ENCODE measurements at regions not wholly inside any gene's neighbourhood (a gene's known extent, or its start where the extent isn't known, plus 50 kb on each side); places are given as distances from the start of the nearest gene placed in this dataset.

- DNase-seq (ENCODE audit: low spot score), result no peak
These were observed 119.7 kb upstream of the PCDH7 start for GRCh38 chr4:30600246-30601017.

GRCh38 chr4:30601070-30601865 lies 118.9 kb upstream of the PCDH7 start:
- DNase-seq (ENCODE audit: low spot score), result no peak

GRCh38 chr4:30605616-30606190 lies 114.5 kb upstream of the PCDH7 start:
- no peak for DNase-seq (ENCODE audit: low spot score)

GRCh38 chr4:30610361-30610760 lies 109.8 kb upstream of the PCDH7 start:
- no peak for DNase-seq (ENCODE audit: low spot score)

- DNase-seq (ENCODE audit: low spot score), result no peak
These were observed 105.4 kb upstream of the PCDH7 start for GRCh38 chr4:30614771-30615170.

GRCh38 chr4:30616942-30617646 lies 103.1 kb upstream of the PCDH7 start:
- DNase-seq (ENCODE audit: low spot score), result no peak

- no peak for DNase-seq (ENCODE audit: low spot score)
These were observed 102.3 kb upstream of the PCDH7 start for GRCh38 chr4:30617836-30618235.

- DNase-seq (ENCODE audit: low spot score), result no peak
These were observed 100.5 kb upstream of the PCDH7 start for GRCh38 chr4:30619679-30620078.

- no peak for DNase-seq (ENCODE audit: low spot score)
These were observed 99.5 kb upstream of the PCDH7 start for GRCh38 chr4:30620711-30621110.

GRCh38 chr4:30630431-30630830 lies 89.7 kb upstream of the PCDH7 start:
- DNase-seq (ENCODE audit: low spot score), result no peak

GRCh38 chr4:30632751-30633150 lies 87.4 kb upstream of the PCDH7 start:
- no peak for DNase-seq (ENCODE audit: low spot score)

GRCh38 chr4:30641345-30641744 lies 78.8 kb upstream of the PCDH7 start:
- DNase-seq (ENCODE audit: low spot score), result no peak

GRCh38 chr4:30642567-30642966 lies 77.6 kb upstream of the PCDH7 start:
- DNase-seq (ENCODE audit: low spot score), result no peak

GRCh38 chr4:30653291-30653690 lies 66.9 kb upstream of the PCDH7 start:
- DNase-seq (ENCODE audit: low spot score), result no peak

GRCh38 chr4:30656828-30657227 lies 63.3 kb upstream of the PCDH7 start:
- DNase-seq (ENCODE audit: low spot score), result no peak

GRCh38 chr4:30667919-30668318 lies 52.2 kb upstream of the PCDH7 start:
- no peak for DNase-seq (ENCODE audit: low spot score)

- DNase-seq (ENCODE audit: low spot score), result no peak
These were observed 50.0 kb upstream of the PCDH7 start for GRCh38 chr4:30670206-30670605.

Measured in D341Med (cell line).